ENCODE measurements at regions not wholly inside any gene's neighbourhood (a gene's known extent, or its start where the extent isn't known, plus 50 kb on each side); places are given as distances from the start of the nearest gene placed in this dataset.

- TF ChIP-seq POLR2A (IDR thresholded peaks at IDR 0.05; ENCODE audit: low read depth, low read length) (no peak), POLR2AphosphoS5 (IDR thresholded peaks at IDR 0.05; ENCODE audit: low read depth, low read length) (no peak)
Observed at GRCh38 chr7:3206101-3206500, 95.0 kb upstream of the SDK1 start.
